ENCODE measurements at regions not wholly inside any gene's neighbourhood (a gene's known extent, or its start where the extent isn't known, plus 50 kb on each side); places are given as distances from the start of the nearest gene placed in this dataset.

- no peaks in the 10 kb centered on the region for H3K4me1 ChIP-seq
- TF ChIP-seq, protein P1, sequence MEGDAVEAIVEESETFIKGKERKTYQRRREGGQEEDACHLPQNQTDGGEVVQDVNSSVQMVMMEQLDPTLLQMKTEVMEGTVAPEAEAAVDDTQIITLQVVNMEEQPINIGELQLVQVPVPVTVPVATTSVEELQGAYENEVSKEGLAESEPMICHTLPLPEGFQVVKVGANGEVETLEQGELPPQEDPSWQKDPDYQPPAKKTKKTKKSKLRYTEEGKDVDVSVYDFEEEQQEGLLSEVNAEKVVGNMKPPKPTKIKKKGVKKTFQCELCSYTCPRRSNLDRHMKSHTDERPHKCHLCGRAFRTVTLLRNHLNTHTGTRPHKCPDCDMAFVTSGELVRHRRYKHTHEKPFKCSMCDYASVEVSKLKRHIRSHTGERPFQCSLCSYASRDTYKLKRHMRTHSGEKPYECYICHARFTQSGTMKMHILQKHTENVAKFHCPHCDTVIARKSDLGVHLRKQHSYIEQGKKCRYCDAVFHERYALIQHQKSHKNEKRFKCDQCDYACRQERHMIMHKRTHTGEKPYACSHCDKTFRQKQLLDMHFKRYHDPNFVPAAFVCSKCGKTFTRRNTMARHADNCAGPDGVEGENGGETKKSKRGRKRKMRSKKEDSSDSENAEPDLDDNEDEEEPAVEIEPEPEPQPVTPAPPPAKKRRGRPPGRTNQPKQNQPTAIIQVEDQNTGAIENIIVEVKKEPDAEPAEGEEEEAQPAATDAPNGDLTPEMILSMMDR (IDR thresholded peaks at IDR 0.05), result no peak
- no peak overlapping the region for H3K4me3 ChIP-seq
- H3K36me3 ChIP-seq, result no peaks in the 10 kb centered on the region
- no peak overlapping the region for H3K27ac ChIP-seq
- no peaks in the 10 kb centered on the region for H3K27me3 ChIP-seq
- no peak for DNase-seq (ENCODE audit: low spot score in 2 of 2)
- no peaks in the 10 kb centered on the region for H3K9me3 ChIP-seq
- intact Hi-C loops (cut with DNase I), result no loop called here
Measured at GRCh38 chr2:2569836-2570235, 238.8 kb upstream of the MYT1L start.

GRCh38 chr2:2569306-2569705, 238.2 kb upstream of the MYT1L start:
- TF ChIP-seq, protein P1 (IDR thresholded peaks at IDR 0.05), result no peak
- no peaks in the 10 kb centered on the region for H3K36me3 ChIP-seq
- no peaks in the 10 kb centered on the region for H3K27me3 ChIP-seq
- H3K4me3 ChIP-seq, result no peak overlapping the region
- H3K27ac ChIP-seq, result no peak overlapping the region
- intact Hi-C loops (cut with DNase I), result no loop called here
- no peaks in the 10 kb centered on the region for H3K9me3 ChIP-seq
- no peaks in the 10 kb centered on the region for H3K4me1 ChIP-seq
- no peak for DNase-seq (ENCODE audit: low spot score in 2 of 2)

- no peaks in the 10 kb centered on the region for H3K36me3 ChIP-seq
- no peak overlapping the region for H3K4me3 ChIP-seq
- TF ChIP-seq, protein P1 (IDR thresholded peaks at IDR 0.05), result no peak
- DNase-seq (ENCODE audit: low spot score in 2 of 2), result no peak
- intact Hi-C loops (cut with DNase I), result no loop called here
- no peak overlapping the region for H3K27ac ChIP-seq
- no peaks in the 10 kb centered on the region for H3K9me3 ChIP-seq
- H3K4me1 ChIP-seq, result no peaks in the 10 kb centered on the region
- no peaks in the 10 kb centered on the region for H3K27me3 ChIP-seq
Measured at GRCh38 chr2:2568411-2568810, 237.3 kb upstream of the MYT1L start.

DNA sequence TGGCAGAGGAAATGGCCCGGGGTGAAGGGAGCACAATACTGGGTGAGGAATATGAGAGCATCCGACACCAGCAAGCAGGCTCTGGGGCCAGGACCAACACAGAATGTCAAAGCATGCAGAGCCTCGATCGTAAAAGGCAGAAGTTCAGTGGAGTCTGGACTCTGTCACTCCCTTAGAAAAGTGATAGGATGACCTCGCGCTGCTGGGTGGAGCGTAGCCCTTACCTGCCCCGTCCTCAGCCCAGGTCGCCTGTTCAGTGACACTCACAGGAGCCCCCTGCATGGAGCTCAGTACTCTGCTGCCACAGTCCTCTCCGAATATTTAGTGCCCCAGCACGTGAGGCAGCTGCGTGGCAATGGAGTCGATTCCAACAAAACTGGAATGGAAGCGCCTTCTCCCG, 236.7 kb upstream of the MYT1L start:
- intact Hi-C loops (cut with DNase I), result no loop called here
- Histone ChIP-seq H3K27ac (no peak overlapping the region), H3K36me3 (no peaks in the 10 kb centered on the region), H3K9me3 (no peaks in the 10 kb centered on the region), H3K4me1 (no peaks in the 10 kb centered on the region), H3K4me3 (no peak overlapping the region), H3K27me3 (no peaks in the 10 kb centered on the region)
- TF ChIP-seq, protein P1 (IDR thresholded peaks at IDR 0.05), result no peak
- DNase-seq (ENCODE audit: low spot score in 2 of 2), result no peak

GRCh38 chr2:2566396-2567323, 235.6 kb upstream of the MYT1L start:
- DNase-seq (ENCODE audit: low spot score in 2 of 2), result no peak
- no peaks in the 10 kb centered on the region for H3K36me3 ChIP-seq
- H3K27ac ChIP-seq, result no peak overlapping the region
- H3K4me3 ChIP-seq, result no peak overlapping the region
- H3K27me3 ChIP-seq, result no peaks in the 10 kb centered on the region
- H3K4me1 ChIP-seq, result no peaks in the 10 kb centered on the region
- TF ChIP-seq, protein P1 (IDR thresholded peaks at IDR 0.05), result no peak
- intact Hi-C loops (cut with DNase I), result no loop called here
- no peaks in the 10 kb centered on the region for H3K9me3 ChIP-seq
